ENCODE measurements at regions not wholly inside any gene's neighbourhood (a gene's known extent, or its start where the extent isn't known, plus 50 kb on each side); places are given as distances from the start of the nearest gene placed in this dataset.

GRCh38 chr19:31451686-31452330 is 102.6 kb upstream of the TSHZ3 start:
- Histone ChIP-seq H2AFZ (ENCODE audit: control insufficient read depth, low read length) (no peak overlapping the region), H3K27ac (ENCODE audit: control insufficient read depth, insufficient read depth, low read length) (no peak overlapping the region), H4K20me1 (ENCODE audit: control insufficient read depth, extremely low read depth, insufficient read depth, low read length) (no peaks in the 10 kb centered on the region), H3K9me3 (ENCODE audit: control insufficient read depth, low read depth, low read length) (no peaks in the 10 kb centered on the region), H3K9ac (ENCODE audit: control insufficient read depth, extremely low read depth, insufficient read depth, low read length) (no peak overlapping the region), H3K4me2 (ENCODE audit: control insufficient read depth, extremely low read depth, insufficient read depth, low read depth, low read length) (no peak overlapping the region), H3K9me1 (ENCODE audit: control insufficient read depth, extremely low read depth, insufficient read depth, low read length) (no peaks in the 10 kb centered on the region), H3K4me3 (ENCODE audit: control insufficient read depth in 2 of 3, extremely low read depth in 1 of 3, insufficient read depth in 2 of 3, low read depth in 1 of 3, low read length in 3 of 3) (no peak overlapping the region), H3K27me3 (ENCODE audit: control insufficient read depth, extremely low read depth, insufficient read depth, low read length) (no peaks in the 10 kb centered on the region), H3K4me1 (ENCODE audit: control insufficient read depth, extremely low read depth, insufficient read depth, low read length) (no peaks in the 10 kb centered on the region), H3K79me2 (ENCODE audit: control insufficient read depth, insufficient read depth, low read length) (no peaks in the 10 kb centered on the region), H3K36me3 (ENCODE audit: control insufficient read depth in 2 of 2, extremely low read depth in 1 of 2, insufficient read depth in 2 of 2, low read length in 2 of 2) (no peaks in the 10 kb centered on the region)
- no peak for FAIRE-seq
- no peak for DNase-seq (ENCODE audit: low read depth, low spot score)
- dilution Hi-C loops (cut with MboI; ENCODE audit: extremely low pct_ligation_motif_present, low sequenced_read_pairs) = no loop called here
- no peak for TF ChIP-seq EZH2 (IDR thresholded peaks at IDR 0.05; ENCODE audit: low read length)
- TF ChIP-seq, protein P1, sequence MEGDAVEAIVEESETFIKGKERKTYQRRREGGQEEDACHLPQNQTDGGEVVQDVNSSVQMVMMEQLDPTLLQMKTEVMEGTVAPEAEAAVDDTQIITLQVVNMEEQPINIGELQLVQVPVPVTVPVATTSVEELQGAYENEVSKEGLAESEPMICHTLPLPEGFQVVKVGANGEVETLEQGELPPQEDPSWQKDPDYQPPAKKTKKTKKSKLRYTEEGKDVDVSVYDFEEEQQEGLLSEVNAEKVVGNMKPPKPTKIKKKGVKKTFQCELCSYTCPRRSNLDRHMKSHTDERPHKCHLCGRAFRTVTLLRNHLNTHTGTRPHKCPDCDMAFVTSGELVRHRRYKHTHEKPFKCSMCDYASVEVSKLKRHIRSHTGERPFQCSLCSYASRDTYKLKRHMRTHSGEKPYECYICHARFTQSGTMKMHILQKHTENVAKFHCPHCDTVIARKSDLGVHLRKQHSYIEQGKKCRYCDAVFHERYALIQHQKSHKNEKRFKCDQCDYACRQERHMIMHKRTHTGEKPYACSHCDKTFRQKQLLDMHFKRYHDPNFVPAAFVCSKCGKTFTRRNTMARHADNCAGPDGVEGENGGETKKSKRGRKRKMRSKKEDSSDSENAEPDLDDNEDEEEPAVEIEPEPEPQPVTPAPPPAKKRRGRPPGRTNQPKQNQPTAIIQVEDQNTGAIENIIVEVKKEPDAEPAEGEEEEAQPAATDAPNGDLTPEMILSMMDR (optimal IDR thresholded peaks at IDR 0.05 in 1 of 3, IDR thresholded peaks at IDR 0.05 in 1 of 3, conservative IDR thresholded peaks at IDR 0.05 in 1 of 3; ENCODE audit: extremely low read depth in 1 of 3, insufficient read depth in 2 of 3, low read length in 3 of 3) = no peak

DNA sequence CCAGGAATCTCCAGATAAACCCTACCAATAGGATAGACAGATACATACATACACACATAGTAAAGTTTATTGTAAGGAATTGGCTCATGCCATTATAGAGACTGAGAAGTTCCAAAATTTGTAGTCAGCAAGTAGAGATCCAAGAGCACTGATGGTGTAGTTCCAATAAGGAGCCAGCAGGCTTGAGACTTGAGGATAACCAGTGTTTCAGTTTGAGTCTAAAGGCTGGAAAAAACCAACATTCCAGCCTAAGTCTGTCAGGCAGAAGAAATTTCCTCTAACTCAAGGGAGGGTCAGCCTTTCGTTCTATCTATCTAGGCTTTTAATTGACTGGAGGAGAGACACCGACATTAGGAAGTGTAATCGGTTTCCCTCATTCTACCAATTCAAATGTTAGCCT is 110.2 kb upstream of the TSHZ3 start:
- dilution Hi-C loops (cut with MboI; ENCODE audit: extremely low pct_ligation_motif_present, low sequenced_read_pairs) = no loop called here
- Histone ChIP-seq H3K79me2 (ENCODE audit: control insufficient read depth, insufficient read depth, low read length) (no peaks in the 10 kb centered on the region), H3K27me3 (ENCODE audit: control insufficient read depth, extremely low read depth, insufficient read depth, low read length) (no peaks in the 10 kb centered on the region), H3K4me1 (ENCODE audit: control insufficient read depth, extremely low read depth, insufficient read depth, low read length) (no peaks in the 10 kb centered on the region), H3K27ac (ENCODE audit: control insufficient read depth, insufficient read depth, low read length) (no peak overlapping the region), H3K9me1 (ENCODE audit: control insufficient read depth, extremely low read depth, insufficient read depth, low read length) (no peaks in the 10 kb centered on the region), H3K4me2 (ENCODE audit: control insufficient read depth, extremely low read depth, insufficient read depth, low read depth, low read length) (no peak overlapping the region), H3K9me3 (ENCODE audit: control insufficient read depth, low read depth, low read length) (no peaks in the 10 kb centered on the region), H3K36me3 (ENCODE audit: control insufficient read depth in 2 of 2, extremely low read depth in 1 of 2, insufficient read depth in 2 of 2, low read length in 2 of 2) (no peaks in the 10 kb centered on the region), H3K4me3 (ENCODE audit: control insufficient read depth in 2 of 3, extremely low read depth in 1 of 3, insufficient read depth in 2 of 3, low read depth in 1 of 3, low read length in 3 of 3) (no peak overlapping the region), H4K20me1 (ENCODE audit: control insufficient read depth, extremely low read depth, insufficient read depth, low read length) (no peaks in the 10 kb centered on the region), H3K9ac (ENCODE audit: control insufficient read depth, extremely low read depth, insufficient read depth, low read length) (no peak overlapping the region), H2AFZ (ENCODE audit: control insufficient read depth, low read length) (no peak overlapping the region)
- TF ChIP-seq, protein P1 (optimal IDR thresholded peaks at IDR 0.05 in 1 of 3, IDR thresholded peaks at IDR 0.05 in 1 of 3, conservative IDR thresholded peaks at IDR 0.05 in 1 of 3; ENCODE audit: extremely low read depth in 1 of 3, insufficient read depth in 2 of 3, low read length in 3 of 3) = no peak
- TF ChIP-seq EZH2 (IDR thresholded peaks at IDR 0.05; ENCODE audit: low read length) = no peak
- DNase-seq (ENCODE audit: low read depth, low spot score) (no peak), FAIRE-seq (no peak)

Measured in keratinocyte (primary cell).